ENCODE measurements at regions not wholly inside any gene's neighbourhood (a gene's known extent, or its start where the extent isn't known, plus 50 kb on each side); places are given as distances from the start of the nearest gene placed in this dataset.

DNA sequence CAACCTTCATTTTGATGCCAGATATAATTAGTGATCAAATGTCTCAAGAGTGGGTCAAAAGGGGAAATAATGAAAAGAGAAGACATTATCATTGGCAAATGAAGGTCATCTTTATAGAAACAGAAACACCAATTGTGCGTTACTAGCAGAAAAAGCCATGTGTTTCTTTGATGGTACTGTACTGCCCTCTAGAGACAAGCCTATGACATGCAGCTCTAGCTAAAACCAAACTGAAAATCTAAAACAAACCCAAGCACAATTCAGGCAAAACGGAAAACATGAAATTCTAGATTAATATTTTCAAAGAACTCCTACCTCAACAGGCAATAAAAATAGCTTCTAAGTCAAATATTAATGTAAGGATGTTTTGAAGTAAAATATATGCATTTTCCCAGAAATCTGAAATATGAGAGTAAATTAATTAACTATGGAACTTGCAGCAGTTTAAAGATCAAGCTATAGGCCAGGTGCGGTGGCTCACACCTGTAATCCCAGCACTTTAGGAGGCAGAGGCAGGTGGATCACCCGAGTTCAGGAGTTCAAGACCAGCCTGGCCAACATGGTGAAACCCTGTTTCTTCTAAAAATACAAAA, 115.4 kb downstream of the KLHL28 start:
- TF ChIP-seq, protein P1, sequence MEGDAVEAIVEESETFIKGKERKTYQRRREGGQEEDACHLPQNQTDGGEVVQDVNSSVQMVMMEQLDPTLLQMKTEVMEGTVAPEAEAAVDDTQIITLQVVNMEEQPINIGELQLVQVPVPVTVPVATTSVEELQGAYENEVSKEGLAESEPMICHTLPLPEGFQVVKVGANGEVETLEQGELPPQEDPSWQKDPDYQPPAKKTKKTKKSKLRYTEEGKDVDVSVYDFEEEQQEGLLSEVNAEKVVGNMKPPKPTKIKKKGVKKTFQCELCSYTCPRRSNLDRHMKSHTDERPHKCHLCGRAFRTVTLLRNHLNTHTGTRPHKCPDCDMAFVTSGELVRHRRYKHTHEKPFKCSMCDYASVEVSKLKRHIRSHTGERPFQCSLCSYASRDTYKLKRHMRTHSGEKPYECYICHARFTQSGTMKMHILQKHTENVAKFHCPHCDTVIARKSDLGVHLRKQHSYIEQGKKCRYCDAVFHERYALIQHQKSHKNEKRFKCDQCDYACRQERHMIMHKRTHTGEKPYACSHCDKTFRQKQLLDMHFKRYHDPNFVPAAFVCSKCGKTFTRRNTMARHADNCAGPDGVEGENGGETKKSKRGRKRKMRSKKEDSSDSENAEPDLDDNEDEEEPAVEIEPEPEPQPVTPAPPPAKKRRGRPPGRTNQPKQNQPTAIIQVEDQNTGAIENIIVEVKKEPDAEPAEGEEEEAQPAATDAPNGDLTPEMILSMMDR (IDR thresholded peaks at IDR 0.05; ENCODE audit: low read depth, low read length, poor library complexity, severe bottlenecking) = peak; percentile 93
- no peak for TF ChIP-seq EZH2phosphoT487 (IDR thresholded peaks at IDR 0.05; ENCODE audit: borderline replicate concordance, low read length)

All from DOHH2 (cell line).